WTC11 (cell line): ENCODE measurements at regions not wholly inside any gene's neighbourhood (a gene's known extent, or its start where the extent isn't known, plus 50 kb on each side); places are given as distances from the start of the nearest gene placed in this dataset.

ENCODE experiments used
- ETV6 ChIP-seq: sonication (generic); formaldehyde crosslinking; IDR thresholded peaks from 2 replicates; pipeline ENCODE4 v1.8.1; 2022; ENCODE audit warnings: mild to moderate bottlenecking, missing genetic modification reagents
- FOXK1 ChIP-seq: sonication (generic); formaldehyde crosslinking; IDR thresholded peaks from 2 replicates; pipeline ENCODE4 v1.8.0; 2022; ENCODE audit warnings: mild to moderate bottlenecking, moderate library complexity, missing genetic modification reagents
- GRHL2 ChIP-seq: fragments of 250-450 bp; sonication (Bioruptor Pico); IDR thresholded peaks from 2 replicates; pipeline ENCODE4 v1.8.0; 2022; ENCODE audit warnings: mild to moderate bottlenecking, moderate library complexity; ENCODE audit not compliant: insufficient replicate concordance, severe bottlenecking
- JUN ChIP-seq: sonication (generic); formaldehyde crosslinking; IDR thresholded peaks from 2 replicates; pipeline ENCODE4 v1.8.0; 2023; ENCODE audit warnings: mild to moderate bottlenecking, missing genetic modification reagents
- NR1H2 ChIP-seq: sonication (generic); formaldehyde crosslinking; IDR thresholded peaks from 2 replicates; pipeline ENCODE4 v1.9.0; 2021; ENCODE audit warnings: mild to moderate bottlenecking, moderate library complexity, missing genetic modification reagents
- NR3C1 ChIP-seq: sonication (generic); formaldehyde crosslinking; conservative IDR thresholded peaks from 2 replicates; pipeline ENCODE4 v1.8.1; 2023; ENCODE audit warnings: low read depth, mild to moderate bottlenecking, missing genetic modification reagents
- PRRX2 ChIP-seq: fragments of 250-450 bp; sonication (Bioruptor Pico); IDR thresholded peaks from 2 replicates; pipeline ENCODE4 v1.8.0; 2021; ENCODE audit warnings: mild to moderate bottlenecking
- SMAD3 ChIP-seq: sonication (generic); formaldehyde crosslinking; IDR thresholded peaks from 2 replicates; pipeline ENCODE4 v1.8.0; 2022; ENCODE audit warnings: missing genetic modification reagents, mild to moderate bottlenecking, borderline replicate concordance
- TEAD4 ChIP-seq: sonication (generic); formaldehyde crosslinking; IDR thresholded peaks from 2 replicates; pipeline ENCODE4 v1.8.0; 2022; ENCODE audit warnings: mild to moderate bottlenecking, missing genetic modification reagents
- TF ChIP-seq, protein P1 (sequence below): fragments of 200-600 bp; IDR thresholded peaks from 2 replicates; pipeline ENCODE4 v1.8.0; 2022; ENCODE audit warnings: antibody characterized with exemption
- TF ChIP-seq, protein P2 (sequence below): sonication (generic); formaldehyde crosslinking; IDR thresholded peaks from 2 replicates; pipeline ENCODE4 v1.8.0; 2022; ENCODE audit warnings: mild to moderate bottlenecking, missing genetic modification reagents
- TF ChIP-seq, protein P3 (sequence below): fragments of 250-450 bp; sonication (Bioruptor Pico); IDR thresholded peaks from 2 replicates; pipeline ENCODE4 v2.1.2; 2022; ENCODE audit warnings: mild to moderate bottlenecking, moderate library complexity
- TF ChIP-seq, protein P4 (sequence below): sonication (generic); formaldehyde crosslinking; IDR thresholded peaks from 2 replicates; pipeline ENCODE4 v1.8.1; 2022; ENCODE audit warnings: low read depth, missing genetic modification reagents, borderline replicate concordance
- TF ChIP-seq, protein P5 (sequence below): sonication (generic); formaldehyde crosslinking; conservative IDR thresholded peaks from 2 replicates; pipeline ENCODE4 v1.8.1; 2022; ENCODE audit warnings: mild to moderate bottlenecking, missing genetic modification reagents

DNA sequence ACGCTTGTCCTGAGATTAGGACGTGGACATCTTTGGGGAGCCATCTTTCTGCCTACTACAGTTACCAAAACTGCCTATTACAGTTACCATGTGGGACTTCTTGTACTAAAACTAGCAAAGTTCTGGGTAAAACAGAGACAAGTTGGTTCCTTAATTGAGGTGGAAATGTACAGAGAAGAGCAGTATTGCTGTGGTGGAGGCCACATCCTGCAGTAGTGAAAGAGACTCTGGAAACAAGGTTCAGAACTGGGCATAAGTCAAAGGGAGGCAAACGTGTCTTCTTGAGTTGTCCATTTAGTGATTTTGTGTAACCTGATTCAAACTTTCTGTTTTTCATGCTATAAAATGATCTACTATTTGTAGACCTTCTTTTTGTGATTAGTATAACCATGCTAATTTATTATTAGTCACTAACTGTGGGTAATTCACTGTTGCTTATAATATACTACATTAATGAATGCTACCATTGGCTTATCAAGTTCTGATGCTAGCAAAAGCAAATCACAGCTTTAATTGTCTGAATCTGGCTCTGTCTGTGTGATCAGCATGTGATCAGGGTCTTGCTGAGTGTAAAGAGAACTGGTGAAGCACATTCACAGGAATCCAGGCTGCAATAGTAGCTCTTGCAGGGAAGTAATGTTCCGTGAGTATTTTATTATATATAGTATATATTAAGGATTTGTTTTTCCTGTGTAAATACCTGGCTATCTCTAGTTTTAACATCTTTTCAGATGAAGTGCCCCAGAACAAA lies 207.9 kb upstream of the GAP43 start:
- TF ChIP-seq, protein P1, sequence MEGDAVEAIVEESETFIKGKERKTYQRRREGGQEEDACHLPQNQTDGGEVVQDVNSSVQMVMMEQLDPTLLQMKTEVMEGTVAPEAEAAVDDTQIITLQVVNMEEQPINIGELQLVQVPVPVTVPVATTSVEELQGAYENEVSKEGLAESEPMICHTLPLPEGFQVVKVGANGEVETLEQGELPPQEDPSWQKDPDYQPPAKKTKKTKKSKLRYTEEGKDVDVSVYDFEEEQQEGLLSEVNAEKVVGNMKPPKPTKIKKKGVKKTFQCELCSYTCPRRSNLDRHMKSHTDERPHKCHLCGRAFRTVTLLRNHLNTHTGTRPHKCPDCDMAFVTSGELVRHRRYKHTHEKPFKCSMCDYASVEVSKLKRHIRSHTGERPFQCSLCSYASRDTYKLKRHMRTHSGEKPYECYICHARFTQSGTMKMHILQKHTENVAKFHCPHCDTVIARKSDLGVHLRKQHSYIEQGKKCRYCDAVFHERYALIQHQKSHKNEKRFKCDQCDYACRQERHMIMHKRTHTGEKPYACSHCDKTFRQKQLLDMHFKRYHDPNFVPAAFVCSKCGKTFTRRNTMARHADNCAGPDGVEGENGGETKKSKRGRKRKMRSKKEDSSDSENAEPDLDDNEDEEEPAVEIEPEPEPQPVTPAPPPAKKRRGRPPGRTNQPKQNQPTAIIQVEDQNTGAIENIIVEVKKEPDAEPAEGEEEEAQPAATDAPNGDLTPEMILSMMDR = no peak
- TF ChIP-seq, protein P2, sequence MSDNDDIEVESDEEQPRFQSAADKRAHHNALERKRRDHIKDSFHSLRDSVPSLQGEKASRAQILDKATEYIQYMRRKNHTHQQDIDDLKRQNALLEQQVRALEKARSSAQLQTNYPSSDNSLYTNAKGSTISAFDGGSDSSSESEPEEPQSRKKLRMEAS (CRISPR knock-in tag) = no peak
- TF ChIP-seq PRRX2 (CRISPR knock-in tag) = no peak
- no peak for TF ChIP-seq SMAD3 (CRISPR knock-in tag)
- TF ChIP-seq, protein P3, sequence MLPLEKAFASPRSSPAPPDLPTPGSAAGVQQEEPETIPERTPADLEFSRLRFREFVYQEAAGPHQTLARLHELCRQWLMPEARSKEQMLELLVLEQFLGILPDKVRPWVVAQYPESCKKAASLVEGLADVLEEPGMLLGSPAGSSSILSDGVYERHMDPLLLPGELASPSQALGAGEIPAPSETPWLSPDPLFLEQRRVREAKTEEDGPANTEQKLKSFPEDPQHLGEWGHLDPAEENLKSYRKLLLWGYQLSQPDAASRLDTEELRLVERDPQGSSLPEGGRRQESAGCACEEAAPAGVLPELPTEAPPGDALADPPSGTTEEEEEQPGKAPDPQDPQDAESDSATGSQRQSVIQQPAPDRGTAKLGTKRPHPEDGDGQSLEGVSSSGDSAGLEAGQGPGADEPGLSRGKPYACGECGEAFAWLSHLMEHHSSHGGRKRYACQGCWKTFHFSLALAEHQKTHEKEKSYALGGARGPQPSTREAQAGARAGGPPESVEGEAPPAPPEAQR = no peak
- no peak for TF ChIP-seq NR3C1 (CRISPR knock-in tag)
- TF ChIP-seq ETV6 (CRISPR knock-in tag) = no peak
- no peak for TF ChIP-seq NR1H2 (CRISPR knock-in tag)
- no peak for TF ChIP-seq FOXK1 (CRISPR knock-in tag)
- TF ChIP-seq, protein P4, sequence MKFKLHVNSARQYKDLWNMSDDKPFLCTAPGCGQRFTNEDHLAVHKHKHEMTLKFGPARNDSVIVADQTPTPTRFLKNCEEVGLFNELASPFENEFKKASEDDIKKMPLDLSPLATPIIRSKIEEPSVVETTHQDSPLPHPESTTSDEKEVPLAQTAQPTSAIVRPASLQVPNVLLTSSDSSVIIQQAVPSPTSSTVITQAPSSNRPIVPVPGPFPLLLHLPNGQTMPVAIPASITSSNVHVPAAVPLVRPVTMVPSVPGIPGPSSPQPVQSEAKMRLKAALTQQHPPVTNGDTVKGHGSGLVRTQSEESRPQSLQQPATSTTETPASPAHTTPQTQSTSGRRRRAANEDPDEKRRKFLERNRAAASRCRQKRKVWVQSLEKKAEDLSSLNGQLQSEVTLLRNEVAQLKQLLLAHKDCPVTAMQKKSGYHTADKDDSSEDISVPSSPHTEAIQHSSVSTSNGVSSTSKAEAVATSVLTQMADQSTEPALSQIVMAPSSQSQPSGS (CRISPR knock-in tag) = no peak
- TF ChIP-seq, protein P5, sequence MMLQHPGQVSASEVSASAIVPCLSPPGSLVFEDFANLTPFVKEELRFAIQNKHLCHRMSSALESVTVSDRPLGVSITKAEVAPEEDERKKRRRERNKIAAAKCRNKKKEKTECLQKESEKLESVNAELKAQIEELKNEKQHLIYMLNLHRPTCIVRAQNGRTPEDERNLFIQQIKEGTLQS (CRISPR knock-in tag) = no peak
- TF ChIP-seq TEAD4 (CRISPR knock-in tag) = no peak
- TF ChIP-seq GRHL2 (CRISPR knock-in tag) = no peak
- no peak for TF ChIP-seq JUN (CRISPR knock-in tag)
